ENCODE measurements at regions not wholly inside any gene's neighbourhood (a gene's known extent, or its start where the extent isn't known, plus 50 kb on each side); places are given as distances from the start of the nearest gene placed in this dataset.

DNA sequence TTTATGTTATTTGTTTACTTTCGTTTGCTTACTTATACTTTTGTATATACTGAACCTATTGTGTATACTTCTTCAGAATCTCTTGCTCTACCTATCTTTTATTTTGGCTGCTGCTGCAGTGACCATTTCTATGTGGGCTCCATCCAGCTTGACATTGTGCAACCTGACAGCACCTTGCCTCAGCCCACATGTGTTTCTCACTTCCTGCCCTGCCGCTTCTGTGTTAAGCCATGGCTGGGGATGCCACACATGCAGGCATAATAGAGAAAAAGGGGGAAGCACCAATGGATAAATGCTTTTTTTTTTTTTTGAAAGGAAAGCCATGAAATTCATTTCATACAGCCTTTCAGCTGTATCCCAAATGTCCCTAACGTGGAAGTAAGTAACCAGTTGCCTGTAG lies 147.6 kb downstream of the RBM26 start:
- no peak for TF ChIP-seq CTCF (conservative IDR thresholded peaks at IDR 0.05)
- TF ChIP-seq ZFX (IDR thresholded peaks at IDR 0.05) = no peak
